ENCODE measurements at regions not wholly inside any gene's neighbourhood (a gene's known extent, or its start where the extent isn't known, plus 50 kb on each side); places are given as distances from the start of the nearest gene placed in this dataset.

DNA sequence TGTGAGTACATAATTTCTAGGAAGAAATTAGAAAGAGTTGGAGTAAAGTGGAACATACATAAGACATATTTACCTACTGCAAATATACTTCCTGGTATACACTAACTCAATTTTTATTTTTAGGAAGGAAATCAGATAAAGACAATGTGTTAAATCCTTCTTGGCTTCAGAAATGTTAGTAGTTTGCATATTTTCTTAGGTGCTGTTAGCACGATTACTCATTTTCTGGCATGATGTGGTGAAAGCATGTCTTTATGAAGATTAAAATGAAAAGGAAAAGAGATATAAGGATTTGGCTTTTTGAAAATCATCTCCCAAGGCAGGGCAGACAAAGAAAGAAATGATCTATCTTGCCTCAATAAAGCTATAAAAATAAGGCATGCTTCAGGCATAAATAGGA is 287.6 kb upstream of the E2F7 start (continued):
- TF ChIP-seq, protein P1, sequence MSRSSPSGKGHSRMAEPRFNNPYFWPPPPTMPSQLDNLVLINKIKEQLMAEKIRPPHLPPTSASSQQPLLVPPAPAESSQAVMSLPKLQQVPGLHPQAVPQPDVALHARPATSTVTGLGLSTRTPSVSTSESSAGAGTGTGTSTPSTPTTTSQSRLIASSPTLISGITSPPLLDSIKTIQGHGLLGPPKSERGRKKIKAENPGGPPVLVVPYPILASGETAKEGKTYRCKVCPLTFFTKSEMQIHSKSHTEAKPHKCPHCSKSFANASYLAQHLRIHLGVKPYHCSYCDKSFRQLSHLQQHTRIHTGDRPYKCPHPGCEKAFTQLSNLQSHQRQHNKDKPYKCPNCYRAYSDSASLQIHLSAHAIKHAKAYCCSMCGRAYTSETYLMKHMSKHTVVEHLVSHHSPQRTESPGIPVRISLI (tag by site-specific recombination; IDR thresholded peaks at IDR 0.05): no peak
- TF ChIP-seq, protein P2, sequence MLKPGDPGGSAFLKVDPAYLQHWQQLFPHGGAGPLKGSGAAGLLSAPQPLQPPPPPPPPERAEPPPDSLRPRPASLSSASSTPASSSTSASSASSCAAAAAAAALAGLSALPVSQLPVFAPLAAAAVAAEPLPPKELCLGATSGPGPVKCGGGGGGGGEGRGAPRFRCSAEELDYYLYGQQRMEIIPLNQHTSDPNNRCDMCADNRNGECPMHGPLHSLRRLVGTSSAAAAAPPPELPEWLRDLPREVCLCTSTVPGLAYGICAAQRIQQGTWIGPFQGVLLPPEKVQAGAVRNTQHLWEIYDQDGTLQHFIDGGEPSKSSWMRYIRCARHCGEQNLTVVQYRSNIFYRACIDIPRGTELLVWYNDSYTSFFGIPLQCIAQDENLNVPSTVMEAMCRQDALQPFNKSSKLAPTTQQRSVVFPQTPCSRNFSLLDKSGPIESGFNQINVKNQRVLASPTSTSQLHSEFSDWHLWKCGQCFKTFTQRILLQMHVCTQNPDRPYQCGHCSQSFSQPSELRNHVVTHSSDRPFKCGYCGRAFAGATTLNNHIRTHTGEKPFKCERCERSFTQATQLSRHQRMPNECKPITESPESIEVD (tag by site-specific recombination; IDR thresholded peaks at IDR 0.05): no peak
- no peak for TF ChIP-seq KLF8 (tag by site-specific recombination; IDR thresholded peaks at IDR 0.05)
- no peak for TF ChIP-seq ZNF354C (tag by site-specific recombination; IDR thresholded peaks at IDR 0.05; ENCODE audit: borderline replicate concordance, low read depth)
- TF ChIP-seq KLF1 (tag by site-specific recombination; IDR thresholded peaks at IDR 0.05): no peak
- no peak for TF ChIP-seq ZFP41 (tag by site-specific recombination; IDR thresholded peaks at IDR 0.05; ENCODE audit: borderline replicate concordance)

DNA sequence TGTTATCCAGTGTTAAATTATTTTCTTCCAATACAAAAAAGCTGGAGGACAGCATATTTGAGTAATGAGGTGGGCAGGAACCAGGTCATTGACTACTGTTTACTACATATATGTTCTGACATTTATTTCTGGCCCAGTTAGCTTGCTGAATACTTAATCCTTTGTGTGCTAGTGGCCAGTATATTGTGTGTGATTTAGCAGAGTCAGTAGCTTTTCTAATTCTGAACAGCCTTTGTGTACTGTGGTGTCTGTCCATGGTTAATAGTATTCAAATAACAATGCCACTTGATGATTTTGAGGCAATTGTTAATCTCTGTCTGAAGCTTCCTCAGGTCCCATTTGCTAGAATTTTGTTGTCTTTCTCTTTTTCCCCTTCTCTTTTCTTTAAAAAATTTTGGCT is 286.5 kb upstream of the E2F7 start:
- CTCF ChIA-PET: interaction anchor here (0.6 kb wide), 1 partner anchor 227 kb away, joined by 7 read pairs; no protein-coding TSS in a partner anchor

More for the DNA sequence above, 286.5 kb upstream of the E2F7 start:
- H3K9me3 ChIP-seq (ENCODE audit: control insufficient read depth, insufficient read depth, low read depth, low read length): no peaks in the 10 kb centered on the region
- no peaks in the 10 kb centered on the region for H3K4me1 ChIP-seq (ENCODE audit: control insufficient read depth, insufficient read depth, low read length)
- no peaks in the 10 kb centered on the region for H3K36me3 ChIP-seq (ENCODE audit: control insufficient read depth in 2 of 2, insufficient read depth in 1 of 2, low read length in 2 of 2)
- POLR2A ChIA-PET: no interaction called here
- no peak overlapping the region for H3K4me3 ChIP-seq (ENCODE audit: low read depth, low read length)
- no peak overlapping the region for H3K27ac ChIP-seq (ENCODE audit: extremely low read depth, low read depth, low read length)
- TF ChIP-seq ZNF10 (tag by site-specific recombination; IDR thresholded peaks at IDR 0.05) (no peak), ZNF202 (tag by site-specific recombination; IDR thresholded peaks at IDR 0.05; ENCODE audit: borderline replicate concordance) (no peak), BCL11A (tag by site-specific recombination; IDR thresholded peaks at IDR 0.05; ENCODE audit: low read depth) (no peak), ZNF792 (tag by site-specific recombination; IDR thresholded peaks at IDR 0.05) (no peak), SP2 (tag by site-specific recombination; IDR thresholded peaks at IDR 0.05) (no peak), ZNF629 (tag by site-specific recombination; IDR thresholded peaks at IDR 0.05) (no peak), YY1 (tag by site-specific recombination; IDR thresholded peaks at IDR 0.05) (no peak), ZNF600 (tag by site-specific recombination; IDR thresholded peaks at IDR 0.05) (no peak), KLF1 (tag by site-specific recombination; IDR thresholded peaks at IDR 0.05) (no peak), KLF10 (tag by site-specific recombination; IDR thresholded peaks at IDR 0.05) (no peak), MYNN (tag by site-specific recombination; IDR thresholded peaks at IDR 0.05; ENCODE audit: borderline replicate concordance) (no peak), ZNF529 (tag by site-specific recombination; IDR thresholded peaks at IDR 0.05; ENCODE audit: insufficient replicate concordance) (no peak), ZBTB17 (tag by site-specific recombination; IDR thresholded peaks at IDR 0.05) (no peak), ZNF138 (tag by site-specific recombination; IDR thresholded peaks at IDR 0.05; ENCODE audit: borderline replicate concordance) (no peak), HOXA7 (CRISPR knock-in tag; IDR thresholded peaks at IDR 0.05; ENCODE audit: borderline replicate concordance) (no peak)
- TF ChIP-seq, protein P3, sequence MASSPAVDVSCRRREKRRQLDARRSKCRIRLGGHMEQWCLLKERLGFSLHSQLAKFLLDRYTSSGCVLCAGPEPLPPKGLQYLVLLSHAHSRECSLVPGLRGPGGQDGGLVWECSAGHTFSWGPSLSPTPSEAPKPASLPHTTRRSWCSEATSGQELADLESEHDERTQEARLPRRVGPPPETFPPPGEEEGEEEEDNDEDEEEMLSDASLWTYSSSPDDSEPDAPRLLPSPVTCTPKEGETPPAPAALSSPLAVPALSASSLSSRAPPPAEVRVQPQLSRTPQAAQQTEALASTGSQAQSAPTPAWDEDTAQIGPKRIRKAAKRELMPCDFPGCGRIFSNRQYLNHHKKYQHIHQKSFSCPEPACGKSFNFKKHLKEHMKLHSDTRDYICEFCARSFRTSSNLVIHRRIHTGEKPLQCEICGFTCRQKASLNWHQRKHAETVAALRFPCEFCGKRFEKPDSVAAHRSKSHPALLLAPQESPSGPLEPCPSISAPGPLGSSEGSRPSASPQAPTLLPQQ (tag by site-specific recombination; IDR thresholded peaks at IDR 0.05): no peak
- TF ChIP-seq, protein P4, sequence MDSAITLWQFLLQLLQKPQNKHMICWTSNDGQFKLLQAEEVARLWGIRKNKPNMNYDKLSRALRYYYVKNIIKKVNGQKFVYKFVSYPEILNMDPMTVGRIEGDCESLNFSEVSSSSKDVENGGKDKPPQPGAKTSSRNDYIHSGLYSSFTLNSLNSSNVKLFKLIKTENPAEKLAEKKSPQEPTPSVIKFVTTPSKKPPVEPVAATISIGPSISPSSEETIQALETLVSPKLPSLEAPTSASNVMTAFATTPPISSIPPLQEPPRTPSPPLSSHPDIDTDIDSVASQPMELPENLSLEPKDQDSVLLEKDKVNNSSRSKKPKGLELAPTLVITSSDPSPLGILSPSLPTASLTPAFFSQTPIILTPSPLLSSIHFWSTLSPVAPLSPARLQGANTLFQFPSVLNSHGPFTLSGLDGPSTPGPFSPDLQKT (IDR thresholded peaks at IDR 0.05; ENCODE audit: borderline replicate concordance, low read depth, low read length): no peak
- TF ChIP-seq, protein P5, sequence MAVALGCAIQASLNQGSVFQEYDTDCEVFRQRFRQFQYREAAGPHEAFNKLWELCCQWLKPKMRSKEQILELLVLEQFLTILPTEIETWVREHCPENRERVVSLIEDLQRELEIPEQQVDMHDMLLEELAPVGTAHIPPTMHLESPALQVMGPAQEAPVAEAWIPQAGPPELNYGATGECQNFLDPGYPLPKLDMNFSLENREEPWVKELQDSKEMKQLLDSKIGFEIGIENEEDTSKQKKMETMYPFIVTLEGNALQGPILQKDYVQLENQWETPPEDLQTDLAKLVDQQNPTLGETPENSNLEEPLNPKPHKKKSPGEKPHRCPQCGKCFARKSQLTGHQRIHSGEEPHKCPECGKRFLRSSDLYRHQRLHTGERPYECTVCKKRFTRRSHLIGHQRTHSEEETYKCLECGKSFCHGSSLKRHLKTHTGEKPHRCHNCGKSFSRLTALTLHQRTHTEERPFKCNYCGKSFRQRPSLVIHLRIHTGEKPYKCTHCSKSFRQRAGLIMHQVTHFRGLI (tag by site-specific recombination; IDR thresholded peaks at IDR 0.05): no peak
- TF ChIP-seq, protein P6, sequence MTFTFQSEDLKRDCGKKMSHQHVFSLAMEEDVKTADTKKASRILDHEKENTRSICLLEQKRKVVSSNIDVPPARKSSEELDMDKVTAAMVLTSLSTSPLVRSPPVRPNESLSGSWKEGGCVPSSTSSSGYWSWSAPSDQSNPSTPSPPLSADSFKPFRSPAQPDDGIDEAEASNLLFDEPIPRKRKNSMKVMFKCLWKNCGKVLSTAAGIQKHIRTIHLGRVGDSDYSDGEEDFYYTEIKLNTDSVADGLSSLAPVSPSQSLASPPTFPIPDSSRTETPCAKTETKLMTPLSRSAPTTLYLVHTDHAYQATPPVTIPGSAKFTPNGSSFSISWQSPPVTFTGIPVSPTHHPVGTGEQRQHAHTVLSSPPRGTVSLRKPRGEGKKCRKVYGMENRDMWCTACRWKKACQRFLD (tag by site-specific recombination; IDR thresholded peaks at IDR 0.05): no peak
- TF ChIP-seq, protein P7, sequence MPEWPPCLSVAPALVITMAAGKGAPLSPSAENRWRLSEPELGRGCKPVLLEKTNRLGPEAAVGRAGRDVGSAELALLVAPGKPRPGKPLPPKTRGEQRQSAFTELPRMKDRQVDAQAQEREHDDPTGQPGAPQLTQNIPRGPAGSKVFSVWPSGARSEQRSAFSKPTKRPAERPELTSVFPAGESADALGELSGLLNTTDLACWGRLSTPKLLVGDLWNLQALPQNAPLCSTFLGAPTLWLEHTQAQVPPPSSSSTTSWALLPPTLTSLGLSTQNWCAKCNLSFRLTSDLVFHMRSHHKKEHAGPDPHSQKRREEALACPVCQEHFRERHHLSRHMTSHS (tag by site-specific recombination; IDR thresholded peaks at IDR 0.05): no peak

Measured in HEK293 (cell line).